Non-pigmented ciliary epithelial cell (primary cell): ENCODE measurements at regions not wholly inside any gene's neighbourhood (a gene's known extent, or its start where the extent isn't known, plus 50 kb on each side); places are given as distances from the start of the nearest gene placed in this dataset.

Experiments
- DNase-seq: peaks from one replicate; pipeline ENCODE4 v3.0.0-alpha.2; 2010; ENCODE audit warnings: low read depth

DNA sequence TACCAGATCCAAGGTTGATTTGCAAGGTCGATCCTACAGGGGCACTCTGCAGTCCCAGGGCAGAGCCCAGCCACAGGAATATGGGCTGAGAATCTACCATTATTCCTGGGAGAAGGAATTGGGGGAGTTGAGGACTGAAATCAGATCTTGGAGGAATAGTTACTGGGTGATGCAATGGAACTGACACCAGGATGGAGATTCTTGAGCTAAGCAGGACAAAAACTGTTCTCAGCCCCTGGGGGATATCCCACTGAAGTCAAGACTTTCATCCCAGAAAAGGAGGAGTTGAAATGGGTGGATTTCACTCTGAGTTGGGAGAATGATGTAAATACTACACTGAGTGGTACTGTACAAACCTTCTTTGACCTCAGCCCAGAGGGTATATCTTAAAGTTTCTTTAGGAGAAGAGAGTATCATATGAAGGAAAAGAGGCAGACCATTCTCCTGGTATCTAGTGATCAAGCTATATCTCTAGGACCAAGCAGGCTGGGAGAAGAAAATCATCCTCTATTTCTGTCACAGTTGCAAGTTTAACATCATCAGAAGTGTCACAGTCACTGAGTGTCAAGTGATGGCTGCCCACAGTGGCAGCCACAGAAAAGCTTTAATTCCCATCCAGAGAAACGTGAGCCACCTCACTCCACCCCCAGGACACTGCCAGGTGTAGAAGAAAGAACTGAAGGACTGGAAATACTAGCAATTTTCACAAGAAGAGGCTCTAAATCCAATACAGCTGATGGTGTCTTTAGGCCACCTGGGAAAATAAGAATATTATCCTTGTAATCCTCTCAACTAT, 181.9 kb downstream of the NUAK1 start:
- DNase-seq, result no peak

DNA sequence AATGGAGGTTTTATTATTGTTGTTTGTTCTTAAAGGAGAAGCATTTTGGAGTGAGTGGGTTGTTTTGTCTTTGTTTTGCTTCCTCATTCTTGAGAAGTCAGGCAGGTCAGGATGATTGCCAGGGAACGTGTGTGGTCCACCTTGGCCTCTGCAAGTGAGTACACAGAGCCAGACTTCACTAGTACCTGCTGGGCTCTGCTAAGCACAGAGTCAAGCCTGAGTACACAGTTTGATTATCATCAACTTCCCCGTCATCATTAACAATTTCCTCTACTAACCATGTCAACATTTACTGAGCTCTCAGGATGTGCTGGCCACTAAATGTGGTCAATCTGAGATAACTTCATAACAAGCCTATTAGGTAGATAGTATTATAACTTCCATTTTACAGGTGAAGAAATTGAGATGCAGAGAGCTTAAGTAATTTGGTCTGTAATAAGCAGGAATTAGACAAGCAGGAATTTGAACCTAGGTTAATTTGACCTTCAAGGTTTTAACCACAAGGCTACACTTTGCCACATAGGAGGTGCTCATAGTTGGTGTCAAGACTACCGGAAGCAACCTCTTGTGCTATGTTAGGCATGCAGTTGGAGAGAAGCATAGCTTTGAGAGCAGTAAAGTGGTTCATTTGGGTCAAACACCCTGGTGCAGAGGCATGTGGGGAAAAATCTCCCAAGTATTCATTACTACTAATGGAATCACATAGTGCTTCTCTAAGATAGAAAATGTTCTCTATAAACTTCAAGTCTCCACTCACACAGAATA, 178.3 kb downstream of the NUAK1 start:
- DNase-seq, result no peak

- DNase-seq, result no peak
These were observed 176.7 kb downstream of the NUAK1 start for GRCh38 chr12:105961821-105962671.

DNA sequence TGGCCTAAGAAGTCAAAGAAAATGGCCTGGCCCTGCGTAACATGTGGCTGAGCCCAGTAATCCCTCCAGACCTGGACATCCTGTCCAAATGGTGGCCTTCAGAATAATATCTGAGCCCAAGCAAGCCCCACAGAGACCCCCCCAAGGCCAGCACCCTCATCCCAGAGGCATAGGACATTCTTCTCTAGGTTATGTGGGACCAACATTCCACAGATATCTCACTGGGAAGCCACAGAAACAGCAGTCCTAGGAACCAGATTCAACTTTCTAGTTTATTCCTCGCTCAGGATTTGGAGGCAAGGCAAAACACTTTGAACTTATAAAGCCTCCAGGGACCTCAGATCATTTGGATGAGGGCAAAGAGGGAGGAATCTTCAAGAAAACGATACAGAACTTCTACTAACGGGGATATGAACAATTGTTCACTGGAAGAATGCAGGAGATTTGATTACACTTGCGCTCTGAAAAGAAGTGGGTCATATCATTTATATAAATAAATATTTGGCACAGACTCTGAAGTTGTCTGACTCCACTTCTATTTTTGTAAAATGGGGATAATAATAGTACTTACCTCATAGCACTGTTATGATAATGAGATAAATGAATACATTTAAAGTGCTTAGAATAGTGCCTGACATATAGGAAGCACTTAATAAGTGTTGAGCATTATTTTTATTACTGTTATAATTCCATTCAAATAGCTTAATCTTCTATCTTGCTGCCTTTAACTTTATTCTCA, 171.5 kb downstream of the NUAK1 start:
- no peak for DNase-seq

DNA sequence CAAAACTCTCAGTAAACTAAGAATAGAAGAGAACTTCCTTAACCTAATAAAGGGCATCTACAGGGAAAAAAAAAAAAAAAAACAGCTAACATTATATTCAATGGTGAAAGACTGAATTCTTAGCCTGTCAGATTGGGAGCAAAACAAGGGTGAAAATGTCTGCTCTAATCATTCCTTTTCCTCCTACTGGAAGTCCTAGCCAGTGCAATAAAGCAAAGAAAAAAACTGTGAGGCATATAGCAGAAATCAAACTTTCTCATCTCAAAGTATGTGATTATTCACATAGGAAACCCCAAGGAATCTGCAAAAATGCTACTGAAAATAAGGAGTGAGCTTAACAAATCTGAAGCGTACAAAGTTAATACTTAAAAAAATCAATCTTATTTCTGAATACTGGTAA, 170.7 kb downstream of the NUAK1 start:
- no peak for DNase-seq

DNA sequence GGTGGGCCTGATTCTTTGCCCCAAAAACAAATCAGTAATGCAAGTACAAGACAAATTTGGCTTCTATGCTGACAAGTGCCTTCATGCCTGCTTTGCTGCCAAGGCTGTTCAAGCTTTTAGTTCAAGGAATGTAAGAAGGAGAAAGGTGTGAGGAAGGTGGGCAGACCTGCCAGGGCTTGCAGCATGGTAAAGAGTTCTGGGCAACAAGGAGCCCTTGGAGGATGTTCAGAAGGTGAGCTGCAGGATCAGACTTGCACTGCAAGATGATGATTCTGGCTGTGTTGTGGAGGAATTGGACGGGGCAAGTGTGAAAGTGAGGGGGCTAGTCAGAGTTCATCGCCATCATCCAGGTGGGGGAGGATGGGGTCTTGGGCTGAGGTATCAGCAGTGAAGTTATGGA, 167.9 kb downstream of the NUAK1 start:
- DNase-seq, result no peak

- no peak for DNase-seq
These were observed 164.0 kb downstream of the NUAK1 start for GRCh38 chr12:105974738-105975137.

DNA sequence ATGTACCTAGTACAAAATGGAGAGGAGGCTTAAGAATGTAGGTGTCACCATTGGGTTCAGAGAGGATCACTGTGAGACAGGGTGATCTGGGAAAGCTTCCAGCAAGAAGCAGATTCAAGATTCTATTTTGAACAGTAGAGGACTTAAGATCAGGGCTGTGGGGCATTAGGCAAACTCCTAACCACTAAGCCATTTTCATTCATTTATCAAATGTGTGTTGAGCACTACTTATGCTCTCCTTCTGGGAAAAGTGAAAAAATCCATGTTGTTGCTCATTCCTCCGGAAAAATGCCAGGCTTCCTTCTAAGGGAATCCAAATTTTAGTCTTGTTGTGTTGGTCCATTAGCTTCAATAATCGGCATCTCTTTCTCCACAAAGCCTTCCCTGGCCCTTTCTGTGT, 163.4 kb downstream of the NUAK1 start:
- DNase-seq, result no peak

GRCh38 chr12:105977236-105977635, 161.5 kb downstream of the NUAK1 start:
- no peak for DNase-seq

GRCh38 chr12:105977652-105978051, 161.1 kb downstream of the NUAK1 start:
- DNase-seq, result peak; percentile 96

GRCh38 chr12:105978276-105978675, 160.5 kb downstream of the NUAK1 start:
- no peak for DNase-seq

GRCh38 chr12:105978686-105979085, 160.1 kb downstream of the NUAK1 start:
- DNase-seq, result no peak

GRCh38 chr12:105980085-105980484, 158.7 kb downstream of the NUAK1 start:
- no peak for DNase-seq

DNA sequence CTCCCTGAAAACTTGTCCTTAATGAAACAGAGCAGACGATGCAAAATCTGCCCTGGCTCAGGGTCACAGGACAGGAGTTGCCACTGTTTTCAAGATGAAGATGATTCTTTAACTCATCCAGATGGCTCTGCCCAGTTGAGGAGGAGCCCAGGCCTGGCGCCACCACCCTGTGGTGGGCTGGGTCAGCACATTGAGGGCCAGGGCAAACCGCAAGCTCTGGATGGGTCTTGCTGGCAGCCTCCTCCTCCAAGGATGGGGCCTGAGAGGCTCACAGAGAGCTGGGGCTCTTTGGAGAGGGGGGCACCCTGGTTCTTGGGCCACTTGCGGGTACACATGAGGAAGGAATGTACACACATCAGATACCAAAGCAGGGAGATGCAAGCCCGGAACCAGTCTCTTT, 158.2 kb downstream of the NUAK1 start:
- no peak for DNase-seq

GRCh38 chr12:105982022-105982421, 156.7 kb downstream of the NUAK1 start:
- DNase-seq, result no peak

GRCh38 chr12:105983622-105984320, 155.0 kb downstream of the NUAK1 start:
- DNase-seq, result peak; percentile 93

GRCh38 chr12:105985383-105985782, 153.4 kb downstream of the NUAK1 start:
- no peak for DNase-seq

GRCh38 chr12:105986779-105987684, 151.7 kb downstream of the NUAK1 start:
- DNase-seq, result peak; percentile 92

DNA sequence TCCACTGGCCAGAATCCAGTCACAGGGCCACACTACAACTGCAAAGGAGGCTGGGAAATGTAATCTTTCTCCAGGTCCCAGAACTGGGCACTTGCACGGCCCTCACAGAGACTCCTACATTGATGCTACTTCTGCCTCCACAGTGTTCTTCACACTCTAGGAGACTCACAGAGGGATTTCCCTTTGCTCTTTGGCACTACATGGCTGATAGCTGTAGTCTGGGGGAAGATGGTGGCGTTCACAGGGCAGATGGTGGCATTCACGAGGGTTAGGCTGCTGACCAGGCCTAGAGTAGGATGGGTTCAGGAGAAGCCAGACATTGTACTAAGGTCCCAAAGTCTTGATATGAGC, 151.1 kb downstream of the NUAK1 start:
- DNase-seq, result no peak
